IMR-90 (cell line): ENCODE measurements at regions not wholly inside any gene's neighbourhood (a gene's known extent, or its start where the extent isn't known, plus 50 kb on each side); places are given as distances from the start of the nearest gene placed in this dataset.
A peak's percentile ranks its signal among the peaks of the same experiment; 100 is the strongest.

ENCODE experiments used
- ATAC-seq: fragments of 200-7000 bp; cut with Tn5 transposase; 2 replicates; pipeline ENCODE4 v1.9.1; 2020; ENCODE audit warnings: low read depth, mild to moderate bottlenecking, moderate library complexity
- BruUV-seq: library from RNA; stranded (reverse); fragments of 400-500 nt; replicated peaks from 2 replicates; lab custom pipeline; 2021; lab: Mats Ljungman, UMichigan
- CTCF ChIA-PET: fragments of 300-600 bp; formaldehyde crosslinking; extraction: SDS; loops from one replicate; lab custom pipeline; 2021; ENCODE audit warnings: antibody characterized with exemption; lab: Yijun Ruan, JAX
- POLR2A ChIA-PET: fragments of 300-600 bp; sonication (Branson Sonifier 250); formaldehyde crosslinking; loops from one replicate; lab custom pipeline; 2022; ENCODE audit warnings: antibody characterized with exemption; ENCODE audit not compliant: unreplicated experiment; lab: Charles Lee
- DNase-seq: peaks from one replicate; pipeline ENCODE4 v3.0.0; 2013
- H2AFZ ChIP-seq: replicated peaks from 2 replicates; pipeline ENCODE3; 2013; ENCODE audit warnings: low read length, mild to moderate bottlenecking; ENCODE audit not compliant: poor library complexity
- H2AK5ac ChIP-seq: 2 replicates; pipeline ENCODE4 v1.6.1; 2013; ENCODE audit warnings: low read depth, low read length, inconsistent platforms
- H2AK9ac ChIP-seq: replicated peaks from 2 replicates; pipeline ENCODE3; 2013; ENCODE audit warnings: mild to moderate bottlenecking, low read depth, low read length, moderate library complexity; ENCODE audit not compliant: poor library complexity
- H2BK120ac ChIP-seq: 2 replicates; pipeline ENCODE4 v1.6.1; 2013; ENCODE audit warnings: low read depth, low read length, inconsistent platforms
- H2BK15ac ChIP-seq: 3 replicates; pipeline ENCODE4 v1.6.1; 2013; ENCODE audit warnings: low read depth, low read length, inconsistent platforms
- H2BK20ac ChIP-seq: 2 replicates; pipeline ENCODE4 v1.6.1; 2013; ENCODE audit warnings: low read depth, mild to moderate bottlenecking, inconsistent platforms, low read length, moderate library complexity
- H2BK5ac ChIP-seq: 2 replicates; pipeline ENCODE4 v1.6.1; 2013; ENCODE audit warnings: mild to moderate bottlenecking, low read depth, low read length, inconsistent platforms; ENCODE audit not compliant: poor library complexity, severe bottlenecking
- H3K14ac ChIP-seq: replicated peaks from 2 replicates; pipeline ENCODE4 v1.6.1; 2013; ENCODE audit warnings: low read depth, low read length, inconsistent platforms
- H3K18ac ChIP-seq: 2 replicates; pipeline ENCODE4 v1.6.1; 2013; ENCODE audit warnings: low read depth, low read length, control low read depth
- H3K23ac ChIP-seq: 2 replicates; pipeline ENCODE4 v1.6.1; 2013; ENCODE audit warnings: low read depth, low read length, inconsistent platforms
- H3K27ac ChIP-seq: 2 replicates; pipeline ENCODE4 v1.5.1; 2013; ENCODE audit warnings: mild to moderate bottlenecking, control low read depth, low read length; ENCODE audit not compliant: insufficient read depth
- H3K27me3 ChIP-seq: 2 replicates; pipeline ENCODE4 v1.6.1; 2013; ENCODE audit warnings: low read length; ENCODE audit not compliant: control insufficient read depth, insufficient read depth
- H3K36me3 ChIP-seq: 2 replicates; pipeline ENCODE4 v1.6.1; 2013; ENCODE audit warnings: low read length, mixed read lengths; ENCODE audit not compliant: control insufficient read depth, insufficient read depth
- H3K4ac ChIP-seq: 2 replicates; pipeline ENCODE4 v1.6.1; 2013; ENCODE audit warnings: low read depth, low read length, inconsistent platforms
- H3K4me1 ChIP-seq: 2 replicates; pipeline ENCODE4 v1.6.1; 2013; ENCODE audit warnings: low read length, mixed read lengths; ENCODE audit not compliant: control insufficient read depth, insufficient read depth
- H3K4me2 ChIP-seq: 2 replicates; pipeline ENCODE4 v1.6.1; 2013; ENCODE audit warnings: low read depth, mild to moderate bottlenecking, control low read depth, low read length, moderate library complexity
- H3K4me3 ChIP-seq: 2 replicates; pipeline ENCODE4 v1.5.1; 2013; ENCODE audit warnings: low read depth, mild to moderate bottlenecking, control low read depth, low read length, moderate library complexity; ENCODE audit not compliant: insufficient read depth
- H3K56ac ChIP-seq: 2 replicates; pipeline ENCODE4 v1.6.1; 2013; ENCODE audit warnings: low read length, inconsistent platforms; ENCODE audit not compliant: insufficient read depth; ENCODE audit errors: extremely low read depth
- H3K79me1 ChIP-seq, 2 experiments: 2 replicates each; pipeline ENCODE4 v1.6.1; 2013; ENCODE audit warnings: low read length in 2 of 2, inconsistent platforms in 1 of 2, low read depth in 1 of 2
- H3K9ac ChIP-seq: 2 replicates; pipeline ENCODE4 v1.6.1; 2013; ENCODE audit warnings: low read depth, low read length, control low read depth
- H3K9me1 ChIP-seq: 2 replicates; pipeline ENCODE4 v1.6.1; 2013; ENCODE audit warnings: low read length, inconsistent platforms; ENCODE audit not compliant: insufficient read depth
- H3K9me3 ChIP-seq: 2 replicates; pipeline ENCODE4 v1.6.1; 2013; ENCODE audit warnings: low read length; ENCODE audit not compliant: control insufficient read depth, insufficient read depth
- H4K20me1 ChIP-seq: 2 replicates; pipeline ENCODE4 v1.6.1; 2013; ENCODE audit warnings: low read length, inconsistent platforms; ENCODE audit not compliant: insufficient read depth
- H4K5ac ChIP-seq: 2 replicates; pipeline ENCODE4 v1.6.1; 2013; ENCODE audit warnings: mild to moderate bottlenecking, low read depth, low read length, control low read depth
- H4K8ac ChIP-seq, 2 experiments: 2 replicates each; pipeline ENCODE4 v1.6.1; 2013; ENCODE audit warnings: low read depth in 2 of 2, low read length in 2 of 2, control low read depth in 1 of 2, inconsistent platforms in 1 of 2
- H4K91ac ChIP-seq: 2 replicates; pipeline ENCODE4 v1.6.1; 2013; ENCODE audit warnings: low read depth, low read length, inconsistent platforms; ENCODE audit not compliant: insufficient read depth
- MAFK ChIP-seq: IDR thresholded peaks from 2 replicates; pipeline ENCODE4 v1.6.1; 2012; ENCODE audit warnings: low read depth, low read length, improper control_type of control experiment
- MXI1 ChIP-seq: IDR thresholded peaks from 2 replicates; pipeline ENCODE4 v1.6.1; 2012; ENCODE audit warnings: low read depth, mild to moderate bottlenecking, low read length, moderate library complexity, borderline replicate concordance
- POLR2A ChIP-seq: IDR thresholded peaks from 2 replicates; pipeline ENCODE4 v1.6.1; 2012; ENCODE audit warnings: mild to moderate bottlenecking, low read depth, low read length
- RAD21 ChIP-seq: IDR thresholded peaks from 2 replicates; pipeline ENCODE4 v1.6.1; 2012; ENCODE audit warnings: low read length, improper control_type of control experiment
- RFX5 ChIP-seq: IDR thresholded peaks from 2 replicates; pipeline ENCODE4 v1.8.0; 2012; ENCODE audit warnings: low read depth, mild to moderate bottlenecking, low read length, moderate library complexity
- WGBS, 2 experiments: methylation state at CpG; one replicate each; pipeline versions ENCODE4 v1.1.5 to v1.1.7; 2013; ENCODE audit warnings: missing lambda C conversion rate in 2 of 2; ENCODE audit not compliant: insufficient read length in 1 of 2; ENCODE audit errors: extremely low coverage in 2 of 2; 5-methylcytosine and 5-hydroxymethylcytosine counted together
- dilution Hi-C: fragments of 300-500 bp; cut with HindIII; formaldehyde crosslinking; loops from one replicate; pipeline ENCODE4 v1.14.3; 2018; ENCODE audit warnings: low sequenced_read_pairs; ENCODE audit not compliant: unreplicated experiment
- in situ Hi-C: fragments of 300-500 bp; cut with MboI; formaldehyde crosslinking; loops from 3 replicates; pipeline ENCODE4 v1.14.3; 2019; ENCODE audit warnings: low sequenced_read_pairs, inconsistent platforms, mixed read lengths
- intact Hi-C: fragments of 100-400 bp; cut with micrococcal nuclease; formaldehyde crosslinking; loops from 2 replicates; pipeline ENCODE4 v1.10.0; 2022
- TF ChIP-seq, protein P1 (sequence below): fragments of 150-350 bp; IDR thresholded peaks from 2 replicates; pipeline ENCODE4 v1.6.1; 2016; ENCODE audit warnings: low read depth, mild to moderate bottlenecking, low read length, moderate library complexity, borderline replicate concordance
- TF ChIP-seq, protein P2 (sequence below): conservative IDR thresholded peaks from 2 replicates; pipeline ENCODE4 v1.5.1; 2012; ENCODE audit warnings: mild to moderate bottlenecking, low read depth, low read length, improper control_type of control experiment

DNA sequence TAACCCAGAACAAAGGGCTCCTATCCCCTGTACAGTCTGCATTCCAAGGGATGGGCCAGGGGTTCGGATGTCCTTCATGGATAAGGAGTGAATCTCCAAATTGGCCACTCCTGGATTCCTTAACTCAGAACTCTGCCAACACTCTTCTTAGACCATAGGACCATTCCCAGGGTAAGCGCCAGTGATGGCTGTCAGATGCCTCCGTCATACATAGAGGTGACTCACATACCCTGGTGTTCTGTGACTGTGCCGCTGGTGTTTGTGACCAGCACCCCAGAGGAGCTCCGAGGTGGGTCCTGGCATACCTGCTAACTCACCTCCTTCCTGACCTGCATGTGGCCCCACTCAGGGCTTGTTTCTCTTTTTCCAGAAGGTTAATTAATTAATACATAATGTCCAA lies 134.7 kb downstream of the KLF13 start:
- H4K20me1 ChIP-seq, result no peaks in the 10 kb centered on the region
- no peak overlapping the region for H3K9ac ChIP-seq
- no peak overlapping the region for H3K14ac ChIP-seq
- no peak overlapping the region for H2BK120ac ChIP-seq
- WGBS, 2 experiments, result 30% methylated on average over 2 of the region's 5 CpGs; no CpG with 5 or more reads in 1 of the 2 experiments
- H2BK15ac ChIP-seq, result no peak overlapping the region
- no peak overlapping the region for H2BK5ac ChIP-seq
- H4K5ac ChIP-seq, result no peak overlapping the region
- ATAC-seq, result no peak
- H3K4me1 ChIP-seq, result peaks cover 4% of the 10 kb centered on the region
- in situ Hi-C loops, result no loop called here
- TF ChIP-seq, protein P1, sequence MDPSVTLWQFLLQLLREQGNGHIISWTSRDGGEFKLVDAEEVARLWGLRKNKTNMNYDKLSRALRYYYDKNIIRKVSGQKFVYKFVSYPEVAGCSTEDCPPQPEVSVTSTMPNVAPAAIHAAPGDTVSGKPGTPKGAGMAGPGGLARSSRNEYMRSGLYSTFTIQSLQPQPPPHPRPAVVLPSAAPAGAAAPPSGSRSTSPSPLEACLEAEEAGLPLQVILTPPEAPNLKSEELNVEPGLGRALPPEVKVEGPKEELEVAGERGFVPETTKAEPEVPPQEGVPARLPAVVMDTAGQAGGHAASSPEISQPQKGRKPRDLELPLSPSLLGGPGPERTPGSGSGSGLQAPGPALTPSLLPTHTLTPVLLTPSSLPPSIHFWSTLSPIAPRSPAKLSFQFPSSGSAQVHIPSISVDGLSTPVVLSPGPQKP, result no peak
- TF ChIP-seq, protein P2, sequence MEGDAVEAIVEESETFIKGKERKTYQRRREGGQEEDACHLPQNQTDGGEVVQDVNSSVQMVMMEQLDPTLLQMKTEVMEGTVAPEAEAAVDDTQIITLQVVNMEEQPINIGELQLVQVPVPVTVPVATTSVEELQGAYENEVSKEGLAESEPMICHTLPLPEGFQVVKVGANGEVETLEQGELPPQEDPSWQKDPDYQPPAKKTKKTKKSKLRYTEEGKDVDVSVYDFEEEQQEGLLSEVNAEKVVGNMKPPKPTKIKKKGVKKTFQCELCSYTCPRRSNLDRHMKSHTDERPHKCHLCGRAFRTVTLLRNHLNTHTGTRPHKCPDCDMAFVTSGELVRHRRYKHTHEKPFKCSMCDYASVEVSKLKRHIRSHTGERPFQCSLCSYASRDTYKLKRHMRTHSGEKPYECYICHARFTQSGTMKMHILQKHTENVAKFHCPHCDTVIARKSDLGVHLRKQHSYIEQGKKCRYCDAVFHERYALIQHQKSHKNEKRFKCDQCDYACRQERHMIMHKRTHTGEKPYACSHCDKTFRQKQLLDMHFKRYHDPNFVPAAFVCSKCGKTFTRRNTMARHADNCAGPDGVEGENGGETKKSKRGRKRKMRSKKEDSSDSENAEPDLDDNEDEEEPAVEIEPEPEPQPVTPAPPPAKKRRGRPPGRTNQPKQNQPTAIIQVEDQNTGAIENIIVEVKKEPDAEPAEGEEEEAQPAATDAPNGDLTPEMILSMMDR, result no peak
- TF ChIP-seq RFX5 (no peak), POLR2A (no peak), MXI1 (no peak), RAD21 (no peak), MAFK (no peak)
- CTCF ChIA-PET, result no interaction called here
- H3K27ac ChIP-seq, result no peak overlapping the region
- H3K4me2 ChIP-seq, result no peak overlapping the region
- BruUV-seq, result no TSS peak
- no peak overlapping the region for H4K8ac ChIP-seq
- no peak overlapping the region for H3K56ac ChIP-seq
- no peaks in the 10 kb centered on the region for H3K36me3 ChIP-seq
- H3K4me3 ChIP-seq, result no peak overlapping the region
- H3K23ac ChIP-seq, result peak overlapping the region; percentile 59; the same call in 1 of the 2 replicates
- POLR2A ChIA-PET, result no interaction called here
- H3K79me1 ChIP-seq, result no peaks in the 10 kb centered on the region
- DNase-seq, result no peak
- H3K18ac ChIP-seq, result no peak overlapping the region
- dilution Hi-C loops, result no loop called here
- H3K9me1 ChIP-seq, result peaks cover 7% of the 10 kb centered on the region; the same call in 1 of the 2 replicates
- intact Hi-C loops, result no loop called here
- H2AK9ac ChIP-seq, result no peak overlapping the region
- H3K9me3 ChIP-seq, result no peaks in the 10 kb centered on the region
- H3K4ac ChIP-seq, result no peak overlapping the region; the same call in 1 of the 2 replicates
- peak overlapping the region; percentile 14 for H2AFZ ChIP-seq
- H4K91ac ChIP-seq, result no peak overlapping the region
- H3K27me3 ChIP-seq, result peaks cover 12% of the 10 kb centered on the region
- H2AK5ac ChIP-seq, result no peak overlapping the region
- no peak overlapping the region for H2BK20ac ChIP-seq
